SK-N-SH (cell line): ENCODE measurements at regions not wholly inside any gene's neighbourhood (a gene's known extent, or its start where the extent isn't known, plus 50 kb on each side); places are given as distances from the start of the nearest gene placed in this dataset.

ENCODE experiments used
- CTCF ChIA-PET: fragments of 300-600, 350-600 bp; formaldehyde crosslinking; extraction: SDS; loops from one replicate; lab custom pipeline; 2021; lab: Yijun Ruan, JAX
- POLR2A ChIA-PET: fragments of 350-600 bp; sonication (Branson Sonifier 250); formaldehyde crosslinking; extraction: SDS; loops from one replicate; lab custom pipeline; 2020; ENCODE audit warnings: antibody characterized with exemption, inconsistent platforms; lab: Yijun Ruan, JAX
- DNase-seq: peaks from one replicate; pipeline ENCODE4 v3.0.0; 2012
- H2AFZ ChIP-seq: fragments of 200-600 bp; sonication (generic); 2 replicates; pipeline ENCODE4 v1.8.1; 2016; ENCODE audit warnings: antibody characterized with exemption, mild to moderate bottlenecking, low read depth
- H3F3A ChIP-seq: fragments of 200-600 bp; sonication (generic); replicated peaks from 2 replicates; pipeline ENCODE3; 2016; ENCODE audit warnings: antibody characterized with exemption, mild to moderate bottlenecking; ENCODE audit not compliant: insufficient read depth
- H3K27ac ChIP-seq, 2 experiments: fragments of 200-500 bp in 1 of 2; fragments of 200-600 bp in 1 of 2; sonication (Bioruptor generic) in 1 of 2; sonication (generic), shearing (Covaris generic) in 1 of 2; 2 replicates each; pipeline versions ENCODE4 v1.5.1 to v1.6.1; 2014 to 2016; ENCODE audit warnings: low read depth in 2 of 2, inconsistent platforms in 1 of 2, low read length in 1 of 2, mild to moderate bottlenecking in 1 of 2, mixed read lengths in 1 of 2
- H3K27me3 ChIP-seq: fragments of 200-600 bp; sonication (generic), shearing (Covaris generic); 2 replicates; pipeline ENCODE4 v1.6.1; 2016; ENCODE audit warnings: mixed run types; ENCODE audit not compliant: insufficient read depth
- H3K36me3 ChIP-seq, 2 experiments: fragments of 200-500 bp in 1 of 2; fragments of 200-600 bp in 1 of 2; sonication (Bioruptor generic) in 1 of 2; sonication (generic) in 1 of 2; replicated peaks in 1 of 2; 2 replicates each; pipeline versions ENCODE3 to v1.5.1; 2014 to 2016; ENCODE audit warnings: low read length in 1 of 2, mild to moderate bottlenecking in 1 of 2; ENCODE audit not compliant: insufficient read depth in 2 of 2, control insufficient read depth in 1 of 2
- H3K4me1 ChIP-seq, 2 experiments: fragments of 200-500 bp in 1 of 2; fragments of 200-600 bp in 1 of 2; sonication (Bioruptor generic) in 1 of 2; sonication (generic), shearing (Covaris generic) in 1 of 2; 2 replicates each; pipeline versions ENCODE4 v1.5.1 to v1.6.1; 2014 to 2016; ENCODE audit warnings: low read depth in 1 of 2, low read length in 1 of 2, mixed run types in 1 of 2; ENCODE audit not compliant: insufficient read depth in 2 of 2, control insufficient read depth in 1 of 2
- H3K4me2 ChIP-seq: fragments of 200-600 bp; sonication (generic), shearing (Covaris generic); 2 replicates; pipeline ENCODE4 v1.6.1; 2017; ENCODE audit warnings: mixed run types
- H3K4me3 ChIP-seq, 2 experiments: fragments of 200-500 bp in 1 of 2; fragments of 200-600 bp in 1 of 2; sonication (Bioruptor generic) in 1 of 2; sonication (generic), shearing (Covaris generic) in 1 of 2; 2 replicates each; pipeline versions ENCODE4 v1.5.1 to v1.8.1; 2014 to 2016; ENCODE audit warnings: low read depth in 2 of 2, inconsistent platforms in 1 of 2, low read length in 1 of 2, mild to moderate bottlenecking in 1 of 2, mixed read lengths in 1 of 2, moderate library complexity in 1 of 2
- H3K79me2 ChIP-seq: fragments of 200-600 bp; sonication (generic); 2 replicates; pipeline ENCODE4 v1.8.1; 2017; ENCODE audit warnings: mild to moderate bottlenecking; ENCODE audit not compliant: insufficient read depth
- H3K9ac ChIP-seq: fragments of 200-600 bp; sonication (generic); 2 replicates; pipeline ENCODE4 v1.6.1; 2017; ENCODE audit warnings: mixed run types
- H3K9me2 ChIP-seq: fragments of 200-600 bp; sonication (generic); 2 replicates; pipeline ENCODE4 v1.6.1; 2017; ENCODE audit warnings: mixed run types
- H3K9me3 ChIP-seq: fragments of 200-600 bp; sonication (generic); 2 replicates; pipeline ENCODE4 v1.6.1; 2017; ENCODE audit warnings: mixed run types, mild to moderate bottlenecking, moderate library complexity
- H4K20me1 ChIP-seq: fragments of 200-600 bp; sonication (generic); 2 replicates; pipeline ENCODE4 v1.6.1; 2017; ENCODE audit warnings: mild to moderate bottlenecking, mixed run types; ENCODE audit not compliant: insufficient read depth
- CHD2 ChIP-seq: fragments of 150-350 bp; IDR thresholded peaks from 2 replicates; pipeline ENCODE4 v1.6.1; 2018; ENCODE audit warnings: low read length; ENCODE audit not compliant: partially characterized antibody
- EZH2phosphoT487 ChIP-seq: fragments of 200-600 bp; sonication (generic); IDR thresholded peaks from 2 replicates; pipeline ENCODE4 v1.6.1; 2017; ENCODE audit warnings: low read depth, mixed run types, mild to moderate bottlenecking, antibody characterized with exemption, moderate library complexity, borderline replicate concordance
- FOSL2 ChIP-seq: IDR thresholded peaks from 2 replicates; pipeline ENCODE4 v1.4.0; 2012; ENCODE audit warnings: low read depth, mild to moderate bottlenecking, moderate library complexity, borderline replicate concordance
- GABPA ChIP-seq: IDR thresholded peaks from 2 replicates; pipeline ENCODE4 v1.4.0; 2012; ENCODE audit warnings: low read depth, mild to moderate bottlenecking
- JUND ChIP-seq: IDR thresholded peaks from 2 replicates; pipeline ENCODE4 v1.4.0; 2012
- MAX ChIP-seq: IDR thresholded peaks from 2 replicates; pipeline ENCODE4 v1.4.0; 2012; ENCODE audit warnings: low read depth
- MEF2A ChIP-seq: IDR thresholded peaks from 2 replicates; pipeline ENCODE4 v1.4.0; 2012; ENCODE audit warnings: low read depth, borderline replicate concordance
- MXI1 ChIP-seq: IDR thresholded peaks from 2 replicates; pipeline ENCODE4 v1.6.1; 2012; ENCODE audit warnings: mild to moderate bottlenecking, low read depth, low read length, improper control_type of control experiment
- NRF1 ChIP-seq: IDR thresholded peaks from 2 replicates; pipeline ENCODE4 v1.6.1; 2012; ENCODE audit warnings: low read depth, mild to moderate bottlenecking, low read length
- PBX3 ChIP-seq: IDR thresholded peaks from 2 replicates; pipeline ENCODE4; 2012
- RAD21 ChIP-seq: IDR thresholded peaks from 2 replicates; pipeline ENCODE4 v1.6.1; 2012; ENCODE audit warnings: mild to moderate bottlenecking, low read length
- RXRA ChIP-seq: IDR thresholded peaks from 2 replicates; pipeline ENCODE4 v1.4.0; 2012; ENCODE audit warnings: low read depth, mild to moderate bottlenecking, borderline replicate concordance
- SMC3 ChIP-seq: IDR thresholded peaks from 2 replicates; pipeline ENCODE4 v1.6.1; 2012; ENCODE audit warnings: low read depth, low read length, improper control_type of control experiment
- TAF1 ChIP-seq: IDR thresholded peaks from 2 replicates; pipeline ENCODE4 v1.6.1; 2012; ENCODE audit warnings: low read depth, mild to moderate bottlenecking, low read length, moderate library complexity, borderline replicate concordance
- USF2 ChIP-seq: fragments of 150-350 bp; IDR thresholded peaks from 2 replicates; pipeline ENCODE4 v1.6.1; 2017; ENCODE audit warnings: antibody characterized with exemption, low read length, low read depth, borderline replicate concordance
- YY1 ChIP-seq: IDR thresholded peaks from 2 replicates; pipeline ENCODE4 v1.4.0; 2012; ENCODE audit warnings: low read depth, mild to moderate bottlenecking
- WGBS: methylation state at CpG from one replicate; pipeline ENCODE4 v1.1.6; 2017; ENCODE audit warnings: low lambda C conversion rate; 5-methylcytosine and 5-hydroxymethylcytosine counted together

- no peaks in the 10 kb centered on the region for H3K36me3 ChIP-seq
- POLR2A ChIA-PET, result no interaction called here
- H3K27me3 ChIP-seq, result no peaks in the 10 kb centered on the region
- no peaks in the 10 kb centered on the region for H3K9me2 ChIP-seq
- no peaks in the 10 kb centered on the region for H3K79me2 ChIP-seq
- no peak overlapping the region for H3K9ac ChIP-seq
- CTCF ChIA-PET, result no interaction called here
- H3K4me2 ChIP-seq, result no peak overlapping the region
- no peaks in the 10 kb centered on the region for H3K9me3 ChIP-seq
- no peak overlapping the region for H3K27ac ChIP-seq
- H3K4me3 ChIP-seq, result no peak overlapping the region
- H3F3A ChIP-seq, result no peaks in the 10 kb centered on the region
- peaks cover 0 to 8% of the 10 kb centered on the region in 2 experiments; a peak in 1 of 4 replicates for H3K4me1 ChIP-seq
- H4K20me1 ChIP-seq, result no peaks in the 10 kb centered on the region
- H2AFZ ChIP-seq, result no peak overlapping the region
- DNase-seq, result no peak
- TF ChIP-seq GABPA, result no peak
- no peak for TF ChIP-seq JUND
- no peak for TF ChIP-seq RAD21
- TF ChIP-seq FOSL2, result no peak
- no peak for TF ChIP-seq PBX3
- TF ChIP-seq TAF1, result no peak
- TF ChIP-seq MXI1, result no peak
- no peak for TF ChIP-seq USF2
- no peak for TF ChIP-seq EZH2phosphoT487
- no peak for TF ChIP-seq MAX
- no peak for TF ChIP-seq MEF2A
- no peak for TF ChIP-seq YY1
- no peak for TF ChIP-seq NRF1
- TF ChIP-seq CHD2, result no peak
- no peak for TF ChIP-seq SMC3
- TF ChIP-seq RXRA, result no peak
- TF ChIP-seq, all 33 proteins: peak for 0
- WGBS, result 66% methylated on average over 2 of the region's 4 CpGs
Observed at GRCh38 chr16:65481956-65482355, 360.1 kb upstream of the CDH11 start.
